ENCODE measurements at regions not wholly inside any gene's neighbourhood (a gene's known extent, or its start where the extent isn't known, plus 50 kb on each side); places are given as distances from the start of the nearest gene placed in this dataset.

- DNase-seq (ENCODE audit: low read depth in 2 of 3, low spot score in 2 of 3): no peak
Measured at GRCh38 chr15:47378527-47378926, 338.8 kb upstream of the SEMA6D start.

GRCh38 chr15:47383102-47383501 is 334.2 kb upstream of the SEMA6D start:
- no peak for DNase-seq (ENCODE audit: low read depth in 2 of 3, low spot score in 2 of 3)

- DNase-seq (ENCODE audit: low read depth in 2 of 3, low spot score in 2 of 3): no peak
Measured at GRCh38 chr15:47383801-47384200, 333.5 kb upstream of the SEMA6D start.

GRCh38 chr15:47384341-47384740 is 333.0 kb upstream of the SEMA6D start:
- no peak for DNase-seq (ENCODE audit: low read depth in 2 of 3, low spot score in 2 of 3)

GRCh38 chr15:47384776-47385175 is 332.5 kb upstream of the SEMA6D start:
- DNase-seq (ENCODE audit: low read depth in 2 of 3, low spot score in 2 of 3): no peak

GRCh38 chr15:47386459-47386858 is 330.8 kb upstream of the SEMA6D start:
- no peak for DNase-seq (ENCODE audit: low read depth in 2 of 3, low spot score in 2 of 3)

- DNase-seq (ENCODE audit: low read depth in 2 of 3, low spot score in 2 of 3): no peak
Measured at GRCh38 chr15:47388299-47388698, 329.0 kb upstream of the SEMA6D start.

GRCh38 chr15:47390208-47390765 is 327.0 kb upstream of the SEMA6D start:
- no peak for DNase-seq (ENCODE audit: low read depth in 2 of 3, low spot score in 2 of 3)

- DNase-seq (ENCODE audit: low read depth in 2 of 3, low spot score in 2 of 3): no peak
Measured at GRCh38 chr15:47394286-47394809, 323.0 kb upstream of the SEMA6D start.

- DNase-seq (ENCODE audit: low read depth in 2 of 3, low spot score in 2 of 3): no peak
Measured at GRCh38 chr15:47395076-47395475, 322.2 kb upstream of the SEMA6D start.

- DNase-seq (ENCODE audit: low read depth in 2 of 3, low spot score in 2 of 3): no peak
Measured at GRCh38 chr15:47397655-47398054, 319.6 kb upstream of the SEMA6D start.

- no peak for DNase-seq (ENCODE audit: low read depth in 2 of 3, low spot score in 2 of 3)
Measured at GRCh38 chr15:47398132-47398531, 319.2 kb upstream of the SEMA6D start.

- no peak for DNase-seq (ENCODE audit: low read depth in 2 of 3, low spot score in 2 of 3)
Measured at GRCh38 chr15:47398594-47398993, 318.7 kb upstream of the SEMA6D start.

GRCh38 chr15:47399100-47399499 is 318.2 kb upstream of the SEMA6D start:
- no peak for DNase-seq (ENCODE audit: low read depth in 2 of 3, low spot score in 2 of 3)

- no peak for DNase-seq (ENCODE audit: low read depth in 2 of 3, low spot score in 2 of 3)
Measured at GRCh38 chr15:47400603-47401002, 316.7 kb upstream of the SEMA6D start.

GRCh38 chr15:47401427-47401826 is 315.9 kb upstream of the SEMA6D start:
- no peak for DNase-seq (ENCODE audit: low read depth in 2 of 3, low spot score in 2 of 3)

- no peak for DNase-seq (ENCODE audit: low read depth in 2 of 3, low spot score in 2 of 3)
Measured at GRCh38 chr15:47402829-47403228, 314.5 kb upstream of the SEMA6D start.

- DNase-seq (ENCODE audit: low read depth in 2 of 3, low spot score in 2 of 3): no peak
Measured at GRCh38 chr15:47404877-47405276, 312.4 kb upstream of the SEMA6D start.

- DNase-seq (ENCODE audit: low read depth in 2 of 3, low spot score in 2 of 3): no peak
Measured at GRCh38 chr15:47405365-47406162, 311.7 kb upstream of the SEMA6D start.

- no peak for DNase-seq (ENCODE audit: low read depth in 2 of 3, low spot score in 2 of 3)
Measured at GRCh38 chr15:47407692-47408091, 309.6 kb upstream of the SEMA6D start.

- no peak for DNase-seq (ENCODE audit: low read depth in 2 of 3, low spot score in 2 of 3)
Measured at GRCh38 chr15:47409038-47409437, 308.3 kb upstream of the SEMA6D start.

- no peak for DNase-seq (ENCODE audit: low read depth in 2 of 3, low spot score in 2 of 3)
Measured at GRCh38 chr15:47409600-47409999, 307.7 kb upstream of the SEMA6D start.
